HG02852 (cell line): ENCODE measurements at regions not wholly inside any gene's neighbourhood (a gene's known extent, or its start where the extent isn't known, plus 50 kb on each side); places are given as distances from the start of the nearest gene placed in this dataset.
"Not testable (repeated sequence)": the region's sequence is repeated elsewhere in the genome, so short reads cannot be mapped to it uniquely, and the experiment has no call there.

Experiments
- ATAC-seq: cut with Tn5 transposase; IDR thresholded peaks from one replicate; pipeline ENCODE4 v1.9.1; 2021; ENCODE audit warnings: mild to moderate bottlenecking, moderate library complexity; ENCODE audit not compliant: unreplicated experiment

GRCh38 chr6:137610702-137611101 is 116.5 kb upstream of the OLIG3 start:
- no peak for ATAC-seq

GRCh38 chr6:137623293-137623692 is 129.1 kb upstream of the OLIG3 start:
- no peak for ATAC-seq

DNA sequence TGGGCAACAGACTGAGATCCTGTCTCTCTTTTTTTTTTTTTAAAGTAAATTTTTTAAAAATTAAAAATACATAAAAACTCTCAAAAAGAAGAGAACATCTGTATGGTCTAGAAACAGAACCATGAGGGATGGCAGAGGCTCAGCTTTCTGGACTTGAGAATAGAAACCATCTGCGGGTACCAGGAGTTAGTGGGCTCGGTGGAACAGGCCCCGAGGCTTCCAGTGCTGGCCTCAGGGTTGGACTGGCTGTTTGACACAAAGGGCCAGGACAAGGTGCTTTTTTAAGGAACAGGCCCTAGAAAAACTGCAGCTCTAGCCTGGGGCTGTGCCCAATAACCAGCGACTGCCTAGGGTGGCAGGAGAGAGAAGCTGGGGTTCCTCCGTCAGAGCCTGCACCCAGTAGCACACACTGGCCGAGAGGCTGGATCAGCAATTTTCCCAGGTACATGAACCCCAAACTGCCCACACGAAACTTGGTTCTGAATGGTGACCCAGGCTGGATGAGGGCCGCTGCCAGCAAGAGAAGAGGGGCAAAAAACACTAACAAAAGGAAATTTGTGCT is 131.0 kb upstream of the OLIG3 start:
- ATAC-seq = no peak

GRCh38 chr6:137625808-137626207 is 131.6 kb upstream of the OLIG3 start:
- ATAC-seq = no peak

DNA sequence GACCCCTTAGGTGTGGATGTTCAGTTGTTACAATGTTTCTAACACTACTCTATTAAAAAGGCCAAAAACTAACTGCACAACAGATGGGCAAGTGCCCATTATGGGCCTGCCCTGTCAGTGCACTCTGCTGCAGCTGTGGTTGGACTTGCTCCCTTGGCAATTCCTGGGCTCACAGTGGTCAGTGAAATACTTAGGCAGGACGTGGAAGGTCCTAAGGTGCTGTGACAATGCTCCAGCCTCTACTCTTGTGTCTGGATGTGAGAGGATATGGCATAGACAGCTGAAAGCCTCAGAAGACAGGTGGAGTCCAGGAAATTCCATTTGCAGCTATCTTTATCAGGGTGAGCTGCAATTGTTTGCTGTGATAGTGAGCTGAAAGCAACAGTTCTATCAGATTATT is 136.5 kb upstream of the OLIG3 start:
- ATAC-seq = no peak

DNA sequence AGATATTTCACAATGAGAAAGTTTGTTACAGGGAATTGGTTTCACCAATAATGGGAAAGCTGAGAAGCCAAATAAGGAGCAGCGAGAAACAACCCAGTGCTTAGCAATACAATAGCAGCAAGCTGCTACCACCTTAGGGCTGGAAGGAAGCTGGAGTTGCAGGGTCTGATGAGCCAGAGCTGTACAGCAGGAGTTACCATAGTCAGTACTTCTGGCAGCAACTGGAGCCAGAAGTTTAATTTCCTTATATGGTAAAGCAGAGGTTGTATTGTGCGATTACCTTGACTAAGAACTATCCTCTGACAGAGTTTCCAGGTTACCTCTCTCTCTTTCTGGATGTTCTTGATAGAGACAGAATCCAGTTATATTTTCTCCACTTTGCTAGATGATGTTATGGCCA is 137.1 kb upstream of the OLIG3 start:
- ATAC-seq = peak; percentile 68

DNA sequence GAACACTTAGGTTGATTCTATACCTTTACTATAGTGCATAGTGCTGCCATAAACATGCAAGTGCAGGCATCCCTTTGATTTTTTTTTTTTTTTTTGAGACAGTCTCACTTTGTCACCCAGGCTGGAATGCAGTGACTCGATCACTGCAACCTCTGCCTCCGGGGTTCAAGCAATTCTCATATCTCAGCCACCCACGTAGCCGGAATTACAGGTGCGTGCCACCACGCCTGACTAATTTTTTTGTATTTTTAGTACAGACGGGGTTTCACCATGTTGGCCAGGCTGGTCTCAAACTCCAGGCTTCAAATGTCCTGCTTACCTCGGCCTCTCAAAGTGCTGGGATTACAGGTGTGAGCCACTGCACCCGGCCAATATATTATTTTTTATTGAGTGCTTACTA is 140.0 kb upstream of the OLIG3 start:
- not testable (repeated sequence) for ATAC-seq

DNA sequence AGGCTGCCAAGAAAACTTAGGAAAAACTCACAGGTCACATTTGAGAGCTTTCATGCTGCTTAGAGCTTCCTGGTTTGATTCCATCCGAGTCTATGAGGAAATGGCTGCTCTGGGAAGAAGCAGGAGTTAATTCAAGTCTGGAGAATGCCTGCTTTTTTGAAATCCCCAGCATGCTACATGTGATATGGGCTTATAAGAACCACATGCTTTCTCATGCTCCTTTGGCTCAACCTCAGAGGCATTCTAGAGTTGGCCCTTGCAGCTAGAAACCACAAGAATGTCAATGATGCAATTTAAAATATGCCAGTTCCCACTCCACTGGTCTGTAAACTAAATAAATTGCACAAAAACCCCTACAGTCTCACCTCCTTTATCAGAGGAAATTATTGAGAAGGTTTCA is 142.9 kb upstream of the OLIG3 start:
- ATAC-seq = no peak

DNA sequence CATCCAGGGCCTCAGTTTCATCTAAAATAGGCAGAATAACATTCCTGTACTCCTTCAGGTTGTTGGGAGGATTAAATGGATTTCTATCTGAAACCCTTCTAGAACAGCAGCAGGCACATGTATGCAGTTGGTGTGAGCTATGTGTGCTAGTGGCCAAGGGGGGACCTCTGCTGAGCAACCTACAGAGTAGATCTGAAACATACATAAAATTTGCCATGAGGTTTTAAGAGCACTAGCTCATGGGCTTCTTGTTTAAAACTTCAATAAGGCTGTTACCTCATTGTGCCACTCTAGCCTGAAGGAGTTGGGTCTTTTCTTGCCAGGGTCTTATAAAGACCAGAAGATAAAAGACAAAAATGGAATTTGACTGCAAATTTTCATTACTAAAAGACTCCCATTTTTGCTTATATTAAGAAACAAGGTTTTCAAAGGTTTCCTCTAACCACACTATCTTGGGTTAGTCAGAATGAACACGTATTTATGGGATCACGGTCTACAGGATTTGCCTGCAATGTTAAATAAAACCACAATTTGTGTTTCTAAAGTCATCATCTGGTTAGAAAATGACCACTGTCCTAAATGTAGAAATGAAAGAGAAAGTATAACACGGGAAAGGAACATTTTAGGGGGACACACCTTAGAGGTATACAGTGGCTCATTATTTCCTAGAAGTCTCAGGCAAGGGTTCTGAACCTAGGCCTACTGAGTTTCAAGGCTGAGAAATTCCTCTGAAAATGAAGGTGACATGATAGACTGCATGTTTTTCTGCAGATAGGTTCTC is 144.9 kb upstream of the OLIG3 start:
- peak; percentile 46 for ATAC-seq

DNA sequence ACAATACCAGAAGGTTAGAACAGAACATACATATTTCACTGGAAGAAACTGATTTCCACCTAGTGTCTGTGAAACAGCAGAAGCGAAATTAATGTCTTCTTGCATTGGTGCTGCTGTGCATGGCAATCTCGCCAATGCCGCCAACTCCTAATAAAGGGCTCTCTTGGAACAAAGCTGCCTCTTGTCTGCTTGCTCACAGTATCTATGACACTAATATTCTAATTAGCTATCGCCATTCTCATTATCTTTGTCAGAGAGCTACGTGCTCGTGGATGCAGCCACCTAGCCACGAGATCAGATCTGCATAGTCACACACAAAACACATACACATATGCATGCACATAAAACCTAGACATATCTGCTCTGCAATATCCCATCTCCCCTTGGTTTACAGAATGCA is 145.9 kb upstream of the OLIG3 start:
- no peak for ATAC-seq

DNA sequence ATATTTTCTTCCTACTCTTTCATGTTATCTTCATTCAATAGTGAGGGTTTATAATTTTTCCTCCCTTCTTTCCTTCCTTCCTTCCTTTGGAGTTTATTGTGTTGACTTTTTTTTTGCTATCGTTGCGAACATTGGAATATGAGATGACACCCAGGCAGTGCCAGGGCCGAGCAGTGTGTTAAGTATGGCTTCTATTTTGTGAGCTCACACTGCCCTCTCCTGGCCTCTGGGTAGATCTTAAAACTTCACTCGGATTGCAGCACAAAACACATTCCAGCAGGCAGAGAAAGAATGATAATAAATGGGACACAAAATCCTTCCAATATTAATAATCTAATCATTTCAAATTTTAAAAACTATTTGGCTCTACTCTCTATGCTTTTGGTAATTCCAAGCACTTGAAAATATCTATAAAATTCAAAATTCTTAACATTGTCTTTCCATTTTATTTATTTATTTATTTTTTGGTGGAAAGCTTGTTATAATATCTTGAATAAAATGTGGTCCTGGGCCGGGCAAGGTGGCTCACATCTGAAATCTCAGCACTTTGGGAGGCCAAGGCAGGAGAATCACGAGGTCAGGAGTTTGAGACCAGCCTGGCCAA is 147.4 kb upstream of the OLIG3 start:
- peak; percentile 50 for ATAC-seq

- ATAC-seq = not testable (repeated sequence)
Measured at GRCh38 chr6:137643210-137643609, 149.0 kb upstream of the OLIG3 start.

DNA sequence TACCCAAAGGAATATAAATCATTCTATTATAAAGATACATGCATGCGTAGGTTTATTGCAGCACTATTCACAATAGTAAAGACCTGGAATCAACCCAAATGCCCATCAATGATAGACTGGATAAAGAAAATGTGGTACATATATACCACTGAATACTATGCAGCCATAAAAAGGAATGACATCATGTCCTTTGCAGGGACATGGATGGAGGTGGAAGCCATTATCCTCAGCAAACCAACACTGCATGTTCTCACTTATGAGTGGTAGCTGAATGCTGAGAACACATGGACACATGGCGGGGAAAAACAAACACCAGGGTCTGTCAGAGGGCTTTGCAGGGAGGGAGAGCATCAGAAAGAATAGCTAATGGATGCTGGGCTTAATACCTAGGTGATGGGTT is 149.4 kb upstream of the OLIG3 start:
- not testable (repeated sequence) for ATAC-seq

GRCh38 chr6:137645850-137646249 is 151.7 kb upstream of the OLIG3 start:
- ATAC-seq = no peak

DNA sequence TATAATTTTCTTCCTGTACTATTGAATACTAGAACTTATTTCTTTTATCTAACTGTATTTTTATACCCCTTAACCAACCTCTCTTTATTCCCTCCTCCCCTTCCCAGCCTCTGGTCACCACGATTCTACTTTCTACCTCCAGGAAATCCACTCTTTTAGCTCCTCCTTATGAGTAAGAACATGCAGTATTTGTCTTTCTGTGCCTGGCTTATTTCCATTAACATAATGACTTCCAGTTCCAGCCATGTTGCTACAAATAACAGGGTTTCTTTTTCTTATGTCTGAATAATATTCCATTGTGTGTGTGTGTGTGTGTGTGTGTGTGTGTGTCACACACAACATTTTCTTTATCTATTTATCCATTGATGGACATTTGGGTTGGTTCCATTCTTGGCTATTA is 152.3 kb upstream of the OLIG3 start:
- ATAC-seq = no peak

- ATAC-seq = peak; percentile 88
Measured at GRCh38 chr6:137647762-137648447, 153.7 kb upstream of the OLIG3 start.

DNA sequence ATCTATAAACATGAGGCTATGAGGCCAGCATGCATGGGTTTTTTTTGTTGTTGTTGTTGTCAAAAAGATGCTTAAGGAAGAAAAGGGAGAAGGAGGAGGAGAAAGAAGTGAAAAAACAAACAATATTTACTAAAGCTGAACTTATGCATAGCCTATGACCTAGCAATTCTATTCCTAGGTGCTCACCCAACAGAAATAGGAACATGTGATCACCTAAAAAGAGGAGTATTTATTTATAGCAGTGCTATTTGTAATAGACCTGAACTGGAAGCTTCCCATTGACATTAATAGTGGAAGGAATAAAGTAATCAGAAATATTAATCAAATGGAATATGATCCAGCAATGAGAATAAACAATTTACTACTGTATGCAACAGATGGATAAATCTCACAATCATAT is 156.5 kb upstream of the OLIG3 start:
- ATAC-seq = no peak

- no peak for ATAC-seq
Measured at GRCh38 chr6:137651178-137651577, 157.0 kb upstream of the OLIG3 start.

GRCh38 chr6:137651591-137652335 is 157.6 kb upstream of the OLIG3 start:
- no peak for ATAC-seq

GRCh38 chr6:137652961-137653705 is 158.9 kb upstream of the OLIG3 start:
- ATAC-seq = no peak
